HCEC 1CT (cell line): ENCODE measurements at regions not wholly inside any gene's neighbourhood (a gene's known extent, or its start where the extent isn't known, plus 50 kb on each side); places are given as distances from the start of the nearest gene placed in this dataset.
"Not testable (repeated sequence)": the region's sequence is repeated elsewhere in the genome, so short reads cannot be mapped to it uniquely, and the experiment has no call there.

Experiments
- DNase-seq: peaks from one replicate; pipeline ENCODE4 v3.0.0-alpha.2; 2017

- DNase-seq: no peak
These were observed 175.9 kb upstream of the COPS8 start for GRCh38 chr2:236909802-236910201.

- no peak for DNase-seq
These were observed 174.8 kb upstream of the COPS8 start for GRCh38 chr2:236910781-236911495.

GRCh38 chr2:236912326-236913120 lies 173.2 kb upstream of the COPS8 start:
- no peak for DNase-seq

DNA sequence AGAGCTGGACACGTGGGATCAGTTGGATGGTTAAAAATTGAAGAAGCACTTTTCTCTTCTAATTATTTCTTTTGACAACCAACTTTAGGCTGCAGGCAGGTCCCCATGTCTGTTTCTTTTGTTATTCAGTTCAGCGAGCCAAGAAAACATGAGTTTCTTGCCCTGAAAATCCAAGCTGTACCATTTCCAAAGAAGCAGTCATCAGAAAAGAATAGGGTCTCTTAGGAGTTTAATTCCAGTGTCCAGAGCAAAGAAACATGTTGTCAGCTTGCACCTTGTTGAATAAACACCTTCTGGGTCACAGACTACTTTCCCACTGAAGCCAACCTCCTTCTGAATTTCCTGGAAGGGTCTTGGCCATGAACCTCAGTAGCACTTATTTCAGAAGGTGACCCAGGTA lies 170.5 kb upstream of the COPS8 start:
- no peak for DNase-seq

DNA sequence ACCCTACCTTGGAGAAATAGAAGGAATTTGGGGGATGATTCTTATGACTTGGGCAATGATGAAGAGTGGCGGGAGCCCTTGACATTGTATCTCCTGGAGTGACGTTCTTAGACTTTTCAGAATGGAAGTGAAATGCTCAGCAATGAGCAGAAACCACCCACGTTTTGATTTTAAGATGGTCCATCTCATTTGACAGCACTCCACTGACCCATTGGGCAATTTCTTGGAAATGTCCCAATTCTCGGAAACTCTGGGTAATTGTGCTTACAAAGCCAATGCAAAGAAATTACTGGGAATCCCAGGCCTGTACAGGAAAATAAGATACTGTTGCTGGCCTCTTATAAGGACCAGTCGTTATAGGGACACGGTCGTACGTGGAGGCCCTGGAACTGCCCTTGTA lies 170.0 kb upstream of the COPS8 start:
- DNase-seq: no peak

GRCh38 chr2:236916181-236916580 lies 169.5 kb upstream of the COPS8 start:
- DNase-seq: no peak

- no peak for DNase-seq
These were observed 169.0 kb upstream of the COPS8 start for GRCh38 chr2:236916651-236917050.

DNA sequence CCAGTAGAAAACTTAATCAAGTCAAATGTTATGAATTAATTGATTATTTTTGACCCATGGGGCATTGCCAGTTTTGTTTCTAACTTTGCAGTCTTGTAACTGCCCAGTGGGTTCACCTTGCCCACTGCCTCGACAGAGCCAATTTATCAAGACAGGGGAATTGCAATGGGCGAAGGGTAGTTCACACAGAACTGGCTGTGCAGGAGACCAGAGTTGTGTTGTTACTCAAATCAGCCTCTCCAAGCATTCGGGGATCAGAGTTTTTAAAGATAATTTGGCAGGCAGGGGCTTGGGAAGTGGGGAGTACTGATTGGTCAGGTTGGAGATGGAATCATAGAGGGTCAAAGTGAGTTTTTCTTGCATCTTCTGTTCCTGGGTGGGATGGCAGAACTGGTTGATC lies 168.5 kb upstream of the COPS8 start:
- no peak for DNase-seq

DNA sequence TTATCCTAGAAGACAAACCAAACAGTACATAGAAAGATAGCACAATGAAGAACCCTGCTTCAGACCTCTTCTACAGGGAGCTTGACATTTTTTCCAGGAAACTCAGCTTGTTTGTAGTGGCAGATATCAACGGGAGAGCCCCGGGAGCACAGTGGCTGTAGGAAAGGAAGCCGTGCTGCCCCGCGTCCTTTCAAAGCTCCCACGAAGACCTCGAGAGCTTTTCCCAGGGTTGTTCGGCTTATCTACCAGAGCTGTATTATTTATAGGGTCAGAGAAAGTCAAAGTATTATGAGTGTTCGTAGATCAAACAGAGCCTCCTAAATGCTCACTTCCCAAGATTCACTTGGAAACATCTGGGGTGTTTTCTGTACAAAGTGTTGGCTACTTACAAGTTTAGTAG lies 167.1 kb upstream of the COPS8 start:
- no peak for DNase-seq

DNA sequence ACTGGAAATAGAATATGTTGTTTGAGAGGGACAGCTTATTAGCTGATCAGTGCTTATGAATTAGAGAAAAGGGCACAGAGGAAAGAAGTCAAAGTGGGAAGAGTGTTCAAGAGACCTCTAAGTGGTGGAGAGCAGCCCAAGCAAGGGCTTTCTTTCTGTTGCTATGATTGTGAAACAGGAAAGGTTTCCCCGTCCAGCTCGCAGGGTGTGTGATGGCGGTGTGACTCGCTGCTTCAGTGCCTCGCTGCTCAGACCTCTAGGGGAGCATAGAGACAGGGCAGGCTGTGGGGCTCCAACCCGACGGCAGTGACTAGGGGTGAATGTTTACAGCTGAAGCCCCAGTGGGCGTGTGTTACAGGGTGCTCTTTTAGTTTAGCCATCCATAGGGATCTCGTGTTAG lies 166.5 kb upstream of the COPS8 start:
- peak; percentile 67 for DNase-seq

DNA sequence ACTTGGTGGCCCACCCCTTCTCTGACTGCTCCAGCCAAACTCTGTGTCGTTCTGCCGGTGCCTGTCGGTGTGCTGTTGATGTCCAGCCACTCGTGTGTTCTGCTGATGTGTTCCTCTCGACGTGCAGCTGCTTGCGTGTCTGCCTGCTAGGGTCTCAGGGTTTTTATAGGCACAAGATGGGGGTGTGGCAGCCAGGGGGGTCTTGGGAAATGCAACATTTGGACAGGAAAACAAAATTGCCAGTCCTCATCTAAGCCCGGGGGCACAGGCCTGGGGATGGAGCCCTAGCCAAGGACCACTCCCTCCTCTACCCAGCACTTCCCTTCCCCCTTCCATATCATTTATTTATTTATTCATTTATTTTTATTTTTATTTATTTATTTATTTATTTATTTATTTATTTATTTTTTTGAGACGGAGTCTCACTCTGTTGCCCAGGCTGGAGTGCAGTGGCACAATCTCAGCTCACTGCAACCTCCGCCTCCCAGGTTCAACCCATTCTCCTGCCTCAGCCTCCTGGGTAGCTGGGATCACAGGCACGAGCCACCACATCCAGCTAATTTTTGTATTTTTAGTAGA lies 165.8 kb upstream of the COPS8 start:
- not testable (repeated sequence) for DNase-seq

DNA sequence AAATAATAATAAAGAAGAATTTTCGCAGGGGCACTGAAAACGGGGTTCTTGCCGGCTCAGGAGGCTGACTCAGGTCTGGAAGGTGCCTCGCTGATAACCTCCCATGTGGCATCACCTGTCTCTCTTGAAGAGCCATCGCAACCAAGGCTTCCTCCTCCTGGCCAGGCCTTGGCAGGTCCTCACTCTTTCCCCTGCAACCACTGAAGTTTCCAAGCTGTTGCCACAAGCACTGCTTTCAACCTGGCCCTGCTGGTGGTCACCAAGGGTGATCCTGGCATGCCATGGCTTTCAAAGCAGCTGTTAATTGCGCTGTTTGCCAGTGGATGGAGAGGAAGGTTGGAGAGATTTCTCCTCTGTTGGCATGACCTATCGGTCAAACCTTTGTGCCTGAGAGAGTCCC lies 163.6 kb upstream of the COPS8 start:
- no peak for DNase-seq

- no peak for DNase-seq
These were observed 157.2 kb upstream of the COPS8 start for GRCh38 chr2:236928380-236929037.

- DNase-seq: no peak
These were observed 152.8 kb upstream of the COPS8 start for GRCh38 chr2:236932831-236933361.

GRCh38 chr2:236934166-236934565 lies 151.5 kb upstream of the COPS8 start:
- no peak for DNase-seq

GRCh38 chr2:236934656-236935055 lies 151.0 kb upstream of the COPS8 start:
- no peak for DNase-seq

DNA sequence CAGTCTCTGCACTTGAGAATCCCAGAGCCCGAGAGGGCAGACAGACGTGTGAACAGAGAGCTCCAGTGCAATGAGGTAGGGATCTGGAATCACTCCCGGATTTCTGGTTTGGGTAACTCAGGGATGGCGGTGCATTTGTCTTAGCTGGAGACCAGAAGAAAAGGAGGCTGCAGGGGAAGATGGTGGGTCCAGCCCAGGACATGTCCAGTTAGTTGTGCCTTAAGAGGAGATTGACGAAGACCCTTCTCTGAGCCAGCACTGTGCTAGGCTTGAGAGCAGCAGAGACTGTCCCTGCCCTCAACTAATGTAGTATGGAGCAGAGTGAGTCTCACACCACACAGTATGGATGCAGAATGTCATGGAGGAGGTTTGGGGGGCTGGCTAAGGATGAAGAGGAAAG lies 150.6 kb upstream of the COPS8 start:
- DNase-seq: no peak

- no peak for DNase-seq
These were observed 149.9 kb upstream of the COPS8 start for GRCh38 chr2:236935631-236936445.

DNA sequence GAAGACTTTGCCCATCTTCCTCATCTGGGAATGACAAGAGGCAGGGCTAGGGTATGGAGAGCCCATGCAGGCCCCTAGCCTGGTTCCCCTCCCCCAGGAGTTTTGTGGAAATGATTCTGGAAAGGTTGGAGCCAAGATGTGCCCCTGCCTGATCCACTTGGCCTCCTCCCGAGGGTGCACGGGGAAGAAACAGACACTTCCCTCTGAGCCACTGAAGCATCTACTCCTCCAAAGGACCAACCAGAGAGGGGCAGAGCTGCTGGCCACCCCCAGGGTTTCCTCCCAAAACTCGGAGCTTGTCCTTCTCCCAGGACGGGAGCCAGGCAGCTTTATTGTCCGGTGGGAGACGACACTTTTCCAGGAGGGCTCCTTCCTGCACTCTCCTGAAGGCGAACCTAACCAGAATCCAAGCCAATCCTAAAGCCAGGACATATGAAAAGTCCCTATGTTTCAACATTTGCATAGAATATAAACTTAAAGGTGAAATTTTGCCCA lies 149.2 kb upstream of the COPS8 start:
- no peak for DNase-seq

- DNase-seq: no peak
These were observed 147.6 kb upstream of the COPS8 start for GRCh38 chr2:236938126-236938525.

DNA sequence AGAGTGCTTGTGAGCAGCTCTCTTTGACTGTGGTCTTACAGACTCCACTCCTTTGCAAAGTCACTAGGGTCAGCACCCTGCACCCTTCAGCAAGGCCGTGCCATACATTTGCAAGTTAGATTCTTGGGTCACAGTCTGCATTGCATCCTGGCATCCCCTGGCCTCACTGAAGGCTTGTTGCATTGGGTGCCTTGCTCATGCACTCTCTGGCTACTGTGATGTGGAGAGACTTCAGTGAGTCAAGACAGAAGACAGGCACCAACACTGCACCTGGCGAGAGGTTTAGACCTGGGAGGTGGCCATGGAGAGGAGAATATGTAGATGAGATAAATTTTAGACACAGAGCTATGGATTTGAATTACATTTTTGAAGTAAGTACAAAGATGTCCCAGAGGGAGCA lies 146.4 kb upstream of the COPS8 start:
- DNase-seq: no peak

DNA sequence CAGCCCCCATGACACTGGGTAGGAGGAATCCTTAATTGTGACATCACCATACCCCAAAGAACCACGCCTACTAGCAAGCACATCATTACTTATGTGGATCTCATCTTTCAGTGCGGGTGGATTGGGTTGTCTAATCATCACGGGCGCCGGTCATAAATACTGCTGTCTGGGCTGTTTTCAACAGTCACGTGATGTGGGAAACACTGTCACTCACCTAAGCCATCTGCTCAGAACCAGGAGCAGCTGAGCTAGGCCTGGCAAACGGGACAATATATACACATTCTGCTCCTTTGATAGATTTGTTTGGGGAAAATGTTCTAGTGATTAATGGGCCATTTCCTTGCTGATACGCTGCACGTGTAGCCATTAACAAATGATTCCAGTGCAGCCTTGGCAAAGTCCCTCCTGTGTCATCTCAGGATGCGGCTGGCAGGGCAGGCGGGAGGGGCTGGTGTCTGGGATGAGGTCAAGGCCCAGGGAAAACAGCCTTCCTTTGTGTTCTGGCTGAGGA lies 145.9 kb upstream of the COPS8 start:
- peak; percentile 19 for DNase-seq
